IMR-90 (cell line): ENCODE measurements at regions not wholly inside any gene's neighbourhood (a gene's known extent, or its start where the extent isn't known, plus 50 kb on each side); places are given as distances from the start of the nearest gene placed in this dataset.

ENCODE experiments used
- ATAC-seq: fragments of 200-7000 bp; cut with Tn5 transposase; 2 replicates; pipeline ENCODE4 v1.9.1; 2020; ENCODE audit warnings: low read depth, mild to moderate bottlenecking, moderate library complexity
- BruUV-seq: library from RNA; stranded (reverse); fragments of 400-500 nt; replicated peaks from 2 replicates; lab custom pipeline; 2021; lab: Mats Ljungman, UMichigan
- CTCF ChIA-PET: fragments of 300-600 bp; formaldehyde crosslinking; extraction: SDS; loops from one replicate; lab custom pipeline; 2021; ENCODE audit warnings: antibody characterized with exemption; lab: Yijun Ruan, JAX
- POLR2A ChIA-PET: fragments of 300-600 bp; sonication (Branson Sonifier 250); formaldehyde crosslinking; loops from one replicate; lab custom pipeline; 2022; ENCODE audit warnings: antibody characterized with exemption; ENCODE audit not compliant: unreplicated experiment; lab: Charles Lee
- DNase-seq: peaks from one replicate; pipeline ENCODE4 v3.0.0; 2013
- H2AFZ ChIP-seq: replicated peaks from 2 replicates; pipeline ENCODE3; 2013; ENCODE audit warnings: low read length, mild to moderate bottlenecking; ENCODE audit not compliant: poor library complexity
- H2AK5ac ChIP-seq: 2 replicates; pipeline ENCODE4 v1.6.1; 2013; ENCODE audit warnings: low read depth, low read length, inconsistent platforms
- H2AK9ac ChIP-seq: replicated peaks from 2 replicates; pipeline ENCODE3; 2013; ENCODE audit warnings: mild to moderate bottlenecking, low read depth, low read length, moderate library complexity; ENCODE audit not compliant: poor library complexity
- H2BK120ac ChIP-seq: 2 replicates; pipeline ENCODE4 v1.6.1; 2013; ENCODE audit warnings: low read depth, low read length, inconsistent platforms
- H2BK15ac ChIP-seq: 3 replicates; pipeline ENCODE4 v1.6.1; 2013; ENCODE audit warnings: low read depth, low read length, inconsistent platforms
- H2BK20ac ChIP-seq: 2 replicates; pipeline ENCODE4 v1.6.1; 2013; ENCODE audit warnings: low read depth, mild to moderate bottlenecking, inconsistent platforms, low read length, moderate library complexity
- H2BK5ac ChIP-seq: 2 replicates; pipeline ENCODE4 v1.6.1; 2013; ENCODE audit warnings: mild to moderate bottlenecking, low read depth, low read length, inconsistent platforms; ENCODE audit not compliant: poor library complexity, severe bottlenecking
- H3K14ac ChIP-seq: replicated peaks from 2 replicates; pipeline ENCODE4 v1.6.1; 2013; ENCODE audit warnings: low read depth, low read length, inconsistent platforms
- H3K18ac ChIP-seq: 2 replicates; pipeline ENCODE4 v1.6.1; 2013; ENCODE audit warnings: low read depth, low read length, control low read depth
- H3K23ac ChIP-seq: 2 replicates; pipeline ENCODE4 v1.6.1; 2013; ENCODE audit warnings: low read depth, low read length, inconsistent platforms
- H3K27ac ChIP-seq: 2 replicates; pipeline ENCODE4 v1.5.1; 2013; ENCODE audit warnings: mild to moderate bottlenecking, control low read depth, low read length; ENCODE audit not compliant: insufficient read depth
- H3K27me3 ChIP-seq: 2 replicates; pipeline ENCODE4 v1.6.1; 2013; ENCODE audit warnings: low read length; ENCODE audit not compliant: control insufficient read depth, insufficient read depth
- H3K36me3 ChIP-seq: 2 replicates; pipeline ENCODE4 v1.6.1; 2013; ENCODE audit warnings: low read length, mixed read lengths; ENCODE audit not compliant: control insufficient read depth, insufficient read depth
- H3K4ac ChIP-seq: 2 replicates; pipeline ENCODE4 v1.6.1; 2013; ENCODE audit warnings: low read depth, low read length, inconsistent platforms
- H3K4me1 ChIP-seq: 2 replicates; pipeline ENCODE4 v1.6.1; 2013; ENCODE audit warnings: low read length, mixed read lengths; ENCODE audit not compliant: control insufficient read depth, insufficient read depth
- H3K4me2 ChIP-seq: 2 replicates; pipeline ENCODE4 v1.6.1; 2013; ENCODE audit warnings: low read depth, mild to moderate bottlenecking, control low read depth, low read length, moderate library complexity
- H3K4me3 ChIP-seq: 2 replicates; pipeline ENCODE4 v1.5.1; 2013; ENCODE audit warnings: low read depth, mild to moderate bottlenecking, control low read depth, low read length, moderate library complexity; ENCODE audit not compliant: insufficient read depth
- H3K56ac ChIP-seq: 2 replicates; pipeline ENCODE4 v1.6.1; 2013; ENCODE audit warnings: low read length, inconsistent platforms; ENCODE audit not compliant: insufficient read depth; ENCODE audit errors: extremely low read depth
- H3K79me1 ChIP-seq, 2 experiments: 2 replicates each; pipeline ENCODE4 v1.6.1; 2013; ENCODE audit warnings: low read length in 2 of 2, inconsistent platforms in 1 of 2, low read depth in 1 of 2
- H3K9ac ChIP-seq: 2 replicates; pipeline ENCODE4 v1.6.1; 2013; ENCODE audit warnings: low read depth, low read length, control low read depth
- H3K9me1 ChIP-seq: 2 replicates; pipeline ENCODE4 v1.6.1; 2013; ENCODE audit warnings: low read length, inconsistent platforms; ENCODE audit not compliant: insufficient read depth
- H3K9me3 ChIP-seq: 2 replicates; pipeline ENCODE4 v1.6.1; 2013; ENCODE audit warnings: low read length; ENCODE audit not compliant: control insufficient read depth, insufficient read depth
- H4K20me1 ChIP-seq: 2 replicates; pipeline ENCODE4 v1.6.1; 2013; ENCODE audit warnings: low read length, inconsistent platforms; ENCODE audit not compliant: insufficient read depth
- H4K5ac ChIP-seq: 2 replicates; pipeline ENCODE4 v1.6.1; 2013; ENCODE audit warnings: mild to moderate bottlenecking, low read depth, low read length, control low read depth
- H4K8ac ChIP-seq, 2 experiments: 2 replicates each; pipeline ENCODE4 v1.6.1; 2013; ENCODE audit warnings: low read depth in 2 of 2, low read length in 2 of 2, control low read depth in 1 of 2, inconsistent platforms in 1 of 2
- H4K91ac ChIP-seq: 2 replicates; pipeline ENCODE4 v1.6.1; 2013; ENCODE audit warnings: low read depth, low read length, inconsistent platforms; ENCODE audit not compliant: insufficient read depth
- BHLHE40 ChIP-seq: fragments of 150-350 bp; IDR thresholded peaks from 2 replicates; pipeline ENCODE4 v1.6.1; 2016; ENCODE audit warnings: mild to moderate bottlenecking, low read depth, low read length
- FOS ChIP-seq: fragments of 150-350 bp; IDR thresholded peaks from 2 replicates; pipeline ENCODE4 v1.6.1; 2016; ENCODE audit warnings: low read depth, low read length
- MAFK ChIP-seq: IDR thresholded peaks from 2 replicates; pipeline ENCODE4 v1.6.1; 2012; ENCODE audit warnings: low read depth, low read length, improper control_type of control experiment
- NFE2L2 ChIP-seq: fragments of 150-350 bp; IDR thresholded peaks from 2 replicates; pipeline ENCODE4 v1.6.1; 2016; ENCODE audit warnings: low read depth, mild to moderate bottlenecking, low read length
- RAD21 ChIP-seq: IDR thresholded peaks from 2 replicates; pipeline ENCODE4 v1.6.1; 2012; ENCODE audit warnings: low read length, improper control_type of control experiment
- RCOR1 ChIP-seq: IDR thresholded peaks from 2 replicates; pipeline ENCODE4 v1.6.1; 2012; ENCODE audit warnings: mild to moderate bottlenecking, low read length, improper control_type of control experiment; ENCODE audit not compliant: insufficient replicate concordance
- SMC3 ChIP-seq: fragments of 150-350 bp; IDR thresholded peaks from 2 replicates; pipeline ENCODE4 v1.6.1; 2016; ENCODE audit warnings: low read depth, mild to moderate bottlenecking, antibody characterized with exemption, low read length, moderate library complexity
- WGBS, 2 experiments: methylation state at CpG; one replicate each; pipeline versions ENCODE4 v1.1.5 to v1.1.7; 2013; ENCODE audit warnings: missing lambda C conversion rate in 2 of 2; ENCODE audit not compliant: insufficient read length in 1 of 2; ENCODE audit errors: extremely low coverage in 2 of 2; 5-methylcytosine and 5-hydroxymethylcytosine counted together
- dilution Hi-C: fragments of 300-500 bp; cut with HindIII; formaldehyde crosslinking; loops from one replicate; pipeline ENCODE4 v1.14.3; 2018; ENCODE audit warnings: low sequenced_read_pairs; ENCODE audit not compliant: unreplicated experiment
- in situ Hi-C: fragments of 300-500 bp; cut with MboI; formaldehyde crosslinking; loops from 3 replicates; pipeline ENCODE4 v1.14.3; 2019; ENCODE audit warnings: low sequenced_read_pairs, inconsistent platforms, mixed read lengths
- intact Hi-C: fragments of 100-400 bp; cut with micrococcal nuclease; formaldehyde crosslinking; loops from 2 replicates; pipeline ENCODE4 v1.10.0; 2022
- TF ChIP-seq, protein P1 (sequence below): conservative IDR thresholded peaks from 2 replicates; pipeline ENCODE4 v1.5.1; 2012; ENCODE audit warnings: mild to moderate bottlenecking, low read depth, low read length, improper control_type of control experiment
- TF ChIP-seq, protein P2 (sequence below): fragments of 150-350 bp; IDR thresholded peaks from 2 replicates; pipeline ENCODE4 v1.6.1; 2016; ENCODE audit warnings: low read depth, mild to moderate bottlenecking, low read length, moderate library complexity, borderline replicate concordance

GRCh38 chr2:139544186-139544851 is 764.1 kb upstream of the NXPH2 start:
- intact Hi-C loops: no loop called here
- WGBS, 2 experiments: no CpG with 5 or more reads among the region's 3 CpGs
- no peak overlapping the region for H4K8ac ChIP-seq
- no peaks in the 10 kb centered on the region for H3K79me1 ChIP-seq
- no peak for DNase-seq
- no peaks in the 10 kb centered on the region for H4K20me1 ChIP-seq
- no peak overlapping the region for H2AK9ac ChIP-seq
- no peaks in the 10 kb centered on the region for H3K27me3 ChIP-seq
- no peak overlapping the region for H3K4me3 ChIP-seq
- CTCF ChIA-PET: no interaction called here
- no TSS peak for BruUV-seq
- H4K91ac ChIP-seq: no peak overlapping the region
- no peaks in the 10 kb centered on the region for H3K4me1 ChIP-seq
- no peak overlapping the region for H3K23ac ChIP-seq
- no peaks in the 10 kb centered on the region for H3K36me3 ChIP-seq
- no peak overlapping the region for H2AK5ac ChIP-seq
- no peak overlapping the region for H3K27ac ChIP-seq
- H2BK15ac ChIP-seq: no peak overlapping the region
- in situ Hi-C loops: no loop called here
- POLR2A ChIA-PET: no interaction called here
- no peak overlapping the region for H3K4ac ChIP-seq
- no peak overlapping the region for H3K9ac ChIP-seq
- peaks cover 11% of the 10 kb centered on the region for H3K9me3 ChIP-seq
- dilution Hi-C loops: no loop called here
- H3K56ac ChIP-seq: no peak overlapping the region
- H3K4me2 ChIP-seq: no peak overlapping the region
- H3K14ac ChIP-seq: no peak overlapping the region
- TF ChIP-seq, protein P1, sequence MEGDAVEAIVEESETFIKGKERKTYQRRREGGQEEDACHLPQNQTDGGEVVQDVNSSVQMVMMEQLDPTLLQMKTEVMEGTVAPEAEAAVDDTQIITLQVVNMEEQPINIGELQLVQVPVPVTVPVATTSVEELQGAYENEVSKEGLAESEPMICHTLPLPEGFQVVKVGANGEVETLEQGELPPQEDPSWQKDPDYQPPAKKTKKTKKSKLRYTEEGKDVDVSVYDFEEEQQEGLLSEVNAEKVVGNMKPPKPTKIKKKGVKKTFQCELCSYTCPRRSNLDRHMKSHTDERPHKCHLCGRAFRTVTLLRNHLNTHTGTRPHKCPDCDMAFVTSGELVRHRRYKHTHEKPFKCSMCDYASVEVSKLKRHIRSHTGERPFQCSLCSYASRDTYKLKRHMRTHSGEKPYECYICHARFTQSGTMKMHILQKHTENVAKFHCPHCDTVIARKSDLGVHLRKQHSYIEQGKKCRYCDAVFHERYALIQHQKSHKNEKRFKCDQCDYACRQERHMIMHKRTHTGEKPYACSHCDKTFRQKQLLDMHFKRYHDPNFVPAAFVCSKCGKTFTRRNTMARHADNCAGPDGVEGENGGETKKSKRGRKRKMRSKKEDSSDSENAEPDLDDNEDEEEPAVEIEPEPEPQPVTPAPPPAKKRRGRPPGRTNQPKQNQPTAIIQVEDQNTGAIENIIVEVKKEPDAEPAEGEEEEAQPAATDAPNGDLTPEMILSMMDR: no peak
- TF ChIP-seq MAFK: no peak
- no peak for TF ChIP-seq SMC3
- no peak for TF ChIP-seq BHLHE40
- TF ChIP-seq, protein P2, sequence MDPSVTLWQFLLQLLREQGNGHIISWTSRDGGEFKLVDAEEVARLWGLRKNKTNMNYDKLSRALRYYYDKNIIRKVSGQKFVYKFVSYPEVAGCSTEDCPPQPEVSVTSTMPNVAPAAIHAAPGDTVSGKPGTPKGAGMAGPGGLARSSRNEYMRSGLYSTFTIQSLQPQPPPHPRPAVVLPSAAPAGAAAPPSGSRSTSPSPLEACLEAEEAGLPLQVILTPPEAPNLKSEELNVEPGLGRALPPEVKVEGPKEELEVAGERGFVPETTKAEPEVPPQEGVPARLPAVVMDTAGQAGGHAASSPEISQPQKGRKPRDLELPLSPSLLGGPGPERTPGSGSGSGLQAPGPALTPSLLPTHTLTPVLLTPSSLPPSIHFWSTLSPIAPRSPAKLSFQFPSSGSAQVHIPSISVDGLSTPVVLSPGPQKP: no peak
- no peak for TF ChIP-seq FOS
- TF ChIP-seq RCOR1: no peak
- TF ChIP-seq RAD21: no peak
- TF ChIP-seq NFE2L2: no peak
- H2AFZ ChIP-seq: no peak overlapping the region
- ATAC-seq: no peak
- no peaks in the 10 kb centered on the region for H3K9me1 ChIP-seq
- H2BK5ac ChIP-seq: no peak overlapping the region
- H2BK120ac ChIP-seq: no peak overlapping the region
- H4K5ac ChIP-seq: no peak overlapping the region
- no peak overlapping the region for H3K18ac ChIP-seq
- H2BK20ac ChIP-seq: no peak overlapping the region
